GM21367 (cell line): ENCODE measurements at regions not wholly inside any gene's neighbourhood (a gene's known extent, or its start where the extent isn't known, plus 50 kb on each side); places are given as distances from the start of the nearest gene placed in this dataset.

ENCODE experiments used
- ATAC-seq: cut with Tn5 transposase; IDR thresholded peaks from one replicate; pipeline ENCODE4 v1.9.1; 2021; ENCODE audit not compliant: unreplicated experiment

DNA sequence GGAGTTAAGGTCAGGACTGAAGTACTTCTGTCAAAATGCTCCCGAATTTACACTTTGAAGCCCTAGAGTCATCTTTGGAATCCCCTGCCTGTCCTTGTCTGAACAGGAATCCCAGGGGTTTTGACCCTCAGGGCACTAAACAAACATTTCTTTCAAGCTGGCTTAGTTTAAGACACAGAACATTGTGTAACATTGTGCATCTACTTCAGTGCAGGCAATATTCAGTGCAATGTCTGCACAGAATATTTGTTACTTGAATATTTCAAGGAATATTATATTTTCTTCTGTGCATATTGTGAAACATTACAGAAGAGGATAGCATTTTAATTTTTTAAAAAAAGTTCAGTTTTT lies 763.4 kb downstream of the PCDH18 start:
- no peak for ATAC-seq

GRCh38 chr4:136768213-136768924 lies 763.9 kb downstream of the PCDH18 start:
- no peak for ATAC-seq

- ATAC-seq = no peak
Observed at GRCh38 chr4:136763919-136764318, 768.4 kb downstream of the PCDH18 start.

GRCh38 chr4:136755531-136755916 lies 776.8 kb downstream of the PCDH18 start:
- ATAC-seq = no peak

GRCh38 chr4:136754810-136755530 lies 777.3 kb downstream of the PCDH18 start:
- no peak for ATAC-seq

- ATAC-seq = no peak
Observed at GRCh38 chr4:136751556-136751955, 780.7 kb downstream of the PCDH18 start.

- no peak for ATAC-seq
Observed at GRCh38 chr4:136750897-136751296, 781.4 kb downstream of the PCDH18 start.

DNA sequence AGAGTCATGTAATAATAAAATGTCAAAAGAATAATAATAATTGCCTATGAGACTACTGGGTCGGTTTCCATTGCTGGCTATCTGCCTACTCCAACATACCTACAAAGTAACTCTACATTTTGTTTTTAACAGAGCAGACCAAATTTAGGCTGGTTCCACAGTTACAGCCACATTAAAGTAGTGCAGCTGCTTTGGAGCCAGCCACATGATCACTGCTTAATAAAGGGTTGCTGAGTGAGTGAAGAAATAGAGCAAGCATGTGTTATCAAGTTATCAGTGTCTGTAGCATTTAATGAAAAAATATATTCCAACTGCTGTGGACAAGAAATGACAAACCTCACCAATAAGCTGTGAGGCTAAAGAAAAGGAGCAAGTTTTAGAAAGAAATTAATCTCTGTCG lies 782.3 kb downstream of the PCDH18 start:
- no peak for ATAC-seq

- ATAC-seq = no peak
Observed at GRCh38 chr4:136748773-136749172, 783.5 kb downstream of the PCDH18 start.

DNA sequence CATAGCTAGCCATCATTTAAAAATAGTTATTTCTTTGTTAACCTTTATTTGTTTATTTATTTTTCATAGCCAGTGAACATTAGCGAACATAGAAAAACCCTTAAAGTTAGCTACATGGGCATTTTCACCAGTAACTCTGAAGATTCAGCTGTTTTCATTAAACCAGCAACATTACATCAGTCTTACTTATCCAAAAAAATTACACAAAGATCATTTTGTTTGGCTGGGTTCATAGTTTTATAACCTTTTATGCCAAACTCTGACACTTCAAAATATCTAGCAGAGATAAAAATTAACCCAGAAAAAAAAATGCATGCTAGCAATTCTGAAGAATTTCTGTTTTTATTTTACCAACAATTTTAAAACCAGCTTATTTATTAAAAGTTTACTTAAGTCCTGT lies 784.1 kb downstream of the PCDH18 start:
- no peak for ATAC-seq

DNA sequence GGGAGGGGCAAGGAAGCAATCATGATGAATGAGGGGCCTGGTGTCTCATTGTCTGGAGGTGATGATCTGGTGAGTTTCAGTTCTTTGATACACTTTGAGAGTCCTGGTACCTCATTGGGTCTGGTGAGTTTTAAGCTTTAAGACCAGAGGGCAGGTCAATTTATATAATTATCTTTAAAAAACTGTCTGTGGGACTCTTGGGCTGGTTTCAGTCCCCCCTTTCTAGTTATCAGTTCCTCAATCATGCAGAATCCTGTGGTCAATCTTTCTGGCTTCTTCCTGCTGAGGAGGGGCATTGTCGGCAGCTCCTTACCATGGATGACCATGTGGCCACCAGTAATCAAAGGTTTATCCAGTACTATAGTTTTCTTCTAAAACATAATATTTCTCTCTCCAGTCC lies 789.1 kb downstream of the PCDH18 start:
- ATAC-seq = no peak

GRCh38 chr4:136742333-136742732 lies 790.0 kb downstream of the PCDH18 start:
- no peak for ATAC-seq

DNA sequence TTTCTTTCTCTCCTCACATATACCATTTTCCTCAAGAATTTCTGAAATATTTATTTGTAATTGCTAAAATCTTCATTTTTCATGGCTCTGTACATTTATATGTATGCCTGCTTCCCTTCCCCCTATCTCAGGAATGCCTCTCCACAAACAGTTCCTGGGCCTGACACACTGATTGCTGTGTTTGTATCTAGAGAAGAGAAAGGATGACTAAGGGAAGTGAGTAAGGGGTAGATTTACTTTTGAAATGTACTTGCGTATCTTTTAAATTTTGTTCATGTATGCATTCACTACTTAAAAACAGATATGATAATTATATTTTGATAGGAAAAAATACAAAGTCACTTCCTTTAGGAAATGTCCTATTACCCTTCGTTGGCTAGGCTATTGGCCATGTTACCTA lies 790.8 kb downstream of the PCDH18 start:
- ATAC-seq = no peak

GRCh38 chr4:136740326-136740725 lies 792.0 kb downstream of the PCDH18 start:
- ATAC-seq = no peak

- no peak for ATAC-seq
Observed at GRCh38 chr4:136737066-136737465, 795.2 kb downstream of the PCDH18 start.

GRCh38 chr4:136731025-136731424 lies 801.3 kb downstream of the PCDH18 start:
- no peak for ATAC-seq

DNA sequence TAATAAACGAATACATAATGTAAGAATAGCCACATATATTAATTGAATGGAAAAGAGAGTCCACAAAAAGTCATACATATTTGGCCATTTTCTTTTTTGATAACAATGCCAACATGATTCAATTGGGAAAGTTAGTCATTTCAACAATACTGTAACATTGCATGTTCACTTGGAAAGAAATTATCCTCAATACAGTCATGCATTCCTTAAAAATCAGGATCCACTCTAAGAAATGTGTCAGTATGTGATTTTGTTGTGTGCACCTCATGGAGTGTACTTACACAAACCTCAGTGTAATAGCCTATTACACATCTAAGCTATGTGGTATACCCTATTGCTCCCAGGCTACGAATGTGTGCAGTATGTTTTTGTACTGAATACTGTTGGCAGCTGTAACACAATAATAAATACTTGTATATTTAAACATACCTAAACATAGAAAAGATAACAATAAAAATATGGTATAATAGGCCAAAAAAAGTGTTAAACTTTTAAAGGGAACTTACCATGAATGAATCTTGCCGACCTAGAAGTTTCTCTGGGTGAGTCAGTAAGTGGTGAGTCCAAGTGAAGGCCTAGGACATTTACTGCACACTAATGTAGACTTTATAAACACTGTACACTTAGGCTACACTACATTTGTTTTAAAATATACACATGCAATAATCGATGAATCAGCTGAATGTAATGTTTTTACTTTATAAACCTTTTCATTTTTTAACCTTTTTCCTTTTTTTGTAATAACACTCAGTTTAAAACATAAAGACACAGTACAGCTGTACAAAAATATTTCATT lies 806.8 kb downstream of the PCDH18 start:
- ATAC-seq = no peak

- ATAC-seq = no peak
Observed at GRCh38 chr4:136713140-136713539, 819.2 kb downstream of the PCDH18 start.

DNA sequence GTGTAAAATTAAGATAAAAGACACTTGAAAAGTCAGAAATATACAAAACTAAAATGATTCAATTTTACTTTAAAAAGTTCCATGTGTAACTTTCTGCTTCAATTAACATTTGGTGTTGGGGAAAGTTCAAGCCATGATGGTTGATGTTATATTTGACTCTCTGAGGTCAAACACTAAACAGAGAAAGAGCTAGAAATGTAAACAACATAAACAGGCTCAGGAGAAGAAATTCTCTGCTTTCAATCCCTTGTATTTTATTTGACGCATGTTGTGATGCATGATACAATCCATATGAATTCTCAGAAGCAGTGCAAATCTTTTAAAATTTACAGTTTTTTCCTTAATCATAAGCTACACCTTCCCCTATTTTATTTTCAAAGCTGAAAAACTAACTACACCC lies 822.4 kb downstream of the PCDH18 start:
- ATAC-seq = no peak

- no peak for ATAC-seq
Observed at GRCh38 chr4:136706942-136707341, 825.4 kb downstream of the PCDH18 start.

DNA sequence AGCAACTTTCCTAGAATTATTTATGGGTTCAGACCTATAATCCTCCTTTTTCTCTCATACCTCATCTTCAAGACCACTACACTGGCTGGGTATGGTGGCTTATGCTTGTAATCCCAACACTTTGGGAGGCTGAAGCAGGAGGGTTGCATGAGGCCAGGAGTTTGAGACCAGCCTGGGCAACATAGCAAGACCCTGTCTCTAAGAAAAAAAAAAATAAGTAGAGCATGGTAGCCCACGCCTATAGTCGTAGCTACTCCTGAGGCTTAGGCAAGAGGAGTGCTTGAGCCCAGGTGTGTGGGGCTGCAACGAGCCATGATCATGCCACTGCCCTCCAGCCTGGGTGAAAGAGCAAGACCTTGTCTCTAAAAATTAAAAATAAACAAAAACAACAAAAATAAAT lies 832.4 kb downstream of the PCDH18 start:
- ATAC-seq = no peak

DNA sequence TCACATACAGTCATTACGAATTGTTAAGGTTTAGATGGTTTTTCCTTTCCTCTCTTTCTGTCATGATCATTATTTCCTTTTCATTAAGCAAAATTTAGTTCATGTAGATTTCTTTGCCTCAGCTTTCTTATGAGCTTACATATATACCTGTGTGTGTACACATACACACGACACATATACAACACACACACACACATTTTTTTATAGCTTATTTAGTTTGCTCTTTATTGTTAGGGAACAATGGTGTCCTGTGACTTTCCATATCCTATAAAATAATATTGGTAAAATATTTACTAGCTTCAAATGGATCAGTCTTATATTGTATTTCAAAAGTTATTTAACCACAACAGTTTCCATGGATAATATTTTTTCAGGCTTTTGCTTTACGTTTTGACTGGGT lies 840.7 kb downstream of the PCDH18 start:
- ATAC-seq = no peak
